GM12878 (cell line): ENCODE measurements at regions not wholly inside any gene's neighbourhood (a gene's known extent, or its start where the extent isn't known, plus 50 kb on each side); places are given as distances from the start of the nearest gene placed in this dataset.

ENCODE experiments used
- ATAC-seq: fragments of 200-7000 bp; cut with Tn5 transposase; 3 replicates; pipeline ENCODE4 v1.9.1; 2020; ENCODE audit warnings: mild to moderate bottlenecking, moderate library complexity
- BruUV-seq: library from RNA; stranded (reverse); fragments of 400-500 nt; replicated peaks from 2 replicates; lab custom pipeline; 2021; lab: Mats Ljungman, UMichigan
- CTCF ChIA-PET: fragments of 300-600 bp; sonication (Branson Sonifier 250); formaldehyde crosslinking; extraction: SDS; loops from one replicate; lab custom pipeline; 2021; ENCODE audit warnings: inconsistent platforms; lab: Yijun Ruan, JAX
- POLR2A ChIA-PET: fragments of 350-600 bp; formaldehyde crosslinking; extraction: SDS; loops from one replicate; lab custom pipeline; 2021; ENCODE audit warnings: inconsistent platforms; lab: Charles Lee
- RAD21 ChIA-PET: fragments of 300-600 bp; sonication (Branson Sonifier 250); formaldehyde crosslinking; loops from one replicate; lab custom pipeline; 2023; ENCODE audit warnings: antibody characterized with exemption; ENCODE audit not compliant: unreplicated experiment; lab: Charles Lee
- SMC1A ChIA-PET: fragments of 300-600 bp; sonication (Branson Sonifier 250); formaldehyde crosslinking; loops from one replicate; lab custom pipeline; 2023; ENCODE audit not compliant: unreplicated experiment, uncharacterized antibody; lab: Charles Lee
- DNase-seq: peaks from one replicate; pipeline ENCODE4 v3.0.0-alpha.2; 2011; ENCODE audit warnings: low read depth, low spot score
- FAIRE-seq: peaks from 3 replicates; lab custom pipeline; 2011; peaks lifted over from hg19 to GRCh38; lab: Jason Lieb, UNC
- H2AFZ ChIP-seq: 2 replicates; pipeline ENCODE4 v1.6.0; 2011; ENCODE audit warnings: low read depth, low read length, control low read depth; ENCODE audit not compliant: control insufficient read depth
- H3K27ac ChIP-seq: 2 replicates; pipeline ENCODE4 v1.5.1; 2011; ENCODE audit warnings: control low read depth; ENCODE audit not compliant: control insufficient read depth, insufficient read depth
- H3K27me3 ChIP-seq, 2 experiments: replicated peaks in 1 of 2; 2 replicates each; pipeline versions ENCODE4 v1.6.0 to v1.6.1; 2011; ENCODE audit warnings: low read length in 1 of 2; ENCODE audit not compliant: control insufficient read depth in 2 of 2, insufficient read depth in 2 of 2
- H3K36me3 ChIP-seq, 2 experiments: 2 replicates each; pipeline ENCODE4 v1.5.1; 2011; ENCODE audit warnings: low read length in 1 of 2; ENCODE audit not compliant: control insufficient read depth in 2 of 2, insufficient read depth in 2 of 2
- H3K4me1 ChIP-seq: 2 replicates; pipeline ENCODE4 v1.6.1; 2011; ENCODE audit warnings: mild to moderate bottlenecking, low read length, moderate library complexity, mixed read lengths; ENCODE audit not compliant: control insufficient read depth, insufficient read depth
- H3K4me2 ChIP-seq: 2 replicates; pipeline ENCODE4 v1.6.0; 2011; ENCODE audit warnings: control low read depth; ENCODE audit not compliant: control insufficient read depth, insufficient read depth
- H3K4me3 ChIP-seq: fragments of 200-600 bp; sonication (generic); 2 replicates; pipeline ENCODE4 v1.5.1; 2016
- H3K79me2 ChIP-seq: 2 replicates; pipeline ENCODE4 v1.6.0; 2011; ENCODE audit warnings: low read length; ENCODE audit not compliant: control insufficient read depth, insufficient read depth
- H3K9ac ChIP-seq: 2 replicates; pipeline ENCODE4 v1.8.0; 2011; ENCODE audit warnings: low read length, control low read depth, mixed read lengths; ENCODE audit not compliant: control insufficient read depth, insufficient read depth
- H3K9me3 ChIP-seq: replicated peaks from 3 replicates; pipeline ENCODE4 v1.5.1; 2011; ENCODE audit warnings: mild to moderate bottlenecking, low read length; ENCODE audit not compliant: control insufficient read depth, insufficient read depth
- H4K20me1 ChIP-seq: 2 replicates; pipeline ENCODE4 v1.6.0; 2011; ENCODE audit not compliant: control insufficient read depth, insufficient read depth
- ATF7 ChIP-seq: fragments of 450-650 bp; IDR thresholded peaks from 2 replicates; pipeline ENCODE4 v1.6.1; 2016; ENCODE audit warnings: low read depth, mild to moderate bottlenecking
- BACH1 ChIP-seq: fragments of 450-650 bp; IDR thresholded peaks from 2 replicates; pipeline ENCODE4 v1.6.1; 2017; ENCODE audit warnings: mild to moderate bottlenecking, borderline replicate concordance
- CBFB ChIP-seq: IDR thresholded peaks from 2 replicates; pipeline ENCODE4 v1.6.1; 2016; ENCODE audit warnings: antibody characterized with exemption, low read depth
- CEBPB ChIP-seq, 2 experiments: fragments of 150-350 bp in 1 of 2; IDR thresholded peaks; 2 replicates each; pipeline ENCODE4 v1.6.1; 2012 to 2014; ENCODE audit warnings: low read depth in 2 of 2, low read length in 2 of 2, borderline replicate concordance in 1 of 2, inconsistent platforms in 1 of 2
- CHD1 ChIP-seq: IDR thresholded peaks from 2 replicates; pipeline ENCODE4 v1.6.1; 2012; ENCODE audit warnings: low read depth, low read length, improper control_type of control experiment
- DPF2 ChIP-seq: fragments of 450-650 bp; IDR thresholded peaks from 2 replicates; pipeline ENCODE4 v1.6.1; 2017; ENCODE audit warnings: mild to moderate bottlenecking
- ESRRA ChIP-seq: IDR thresholded peaks from 2 replicates; pipeline ENCODE4 v1.6.1; 2012; ENCODE audit warnings: mild to moderate bottlenecking, low read length, improper control_type of control experiment
- HDAC6 ChIP-seq: fragments of 200-600 bp; sonication (generic); IDR thresholded peaks from one replicate; pipeline ENCODE4 v1.8.0; 2017; ENCODE audit warnings: antibody characterized with exemption; ENCODE audit not compliant: unreplicated experiment
- KLF5 ChIP-seq: fragments of 450-650 bp; IDR thresholded peaks from 2 replicates; pipeline ENCODE4 v1.6.1; 2014; ENCODE audit warnings: mild to moderate bottlenecking; ENCODE audit not compliant: partially characterized antibody
- SMAD5 ChIP-seq: IDR thresholded peaks from 2 replicates; pipeline ENCODE4 v1.6.1; 2016; ENCODE audit warnings: antibody characterized with exemption, low read depth
- TARDBP ChIP-seq: IDR thresholded peaks from 2 replicates; pipeline ENCODE4 v1.6.1; 2016; ENCODE audit warnings: borderline replicate concordance
- ZBTB33 ChIP-seq: fragments of 450-650 bp; IDR thresholded peaks from 2 replicates; pipeline ENCODE4 v1.6.1; 2017; ENCODE audit warnings: mild to moderate bottlenecking
- ZBTB4 ChIP-seq: fragments of 450-650 bp; formaldehyde crosslinking; IDR thresholded peaks from 2 replicates; pipeline ENCODE4 v1.4.0; 2022; ENCODE audit warnings: mild to moderate bottlenecking, moderate library complexity
- WGBS: methylation state at CpG from one replicate; pipeline ENCODE4 v1.1.6; 2016; ENCODE audit warnings: low lambda C conversion rate; ENCODE audit not compliant: insufficient replicate concordance, insufficient coverage; ENCODE audit errors: missing lambda C conversion rate; 5-methylcytosine and 5-hydroxymethylcytosine counted together
- in situ Hi-C: fragments of 300-500 bp; cut with MboI; formaldehyde crosslinking; loops from 9 replicates; pipeline ENCODE4 v1.14.3; 2018; ENCODE audit warnings: mixed read lengths
- intact Hi-C: fragments of 100-400 bp; cut with micrococcal nuclease; formaldehyde crosslinking; loops from one replicate; pipeline ENCODE4 v1.14.2; 2022; ENCODE audit not compliant: unreplicated experiment

- no peak for TF ChIP-seq ZBTB4 (CRISPR knock-in tag)
Measured at GRCh38 chr11:20278727-20279126, 84.8 kb upstream of the HTATIP2 start (continued).

- DNase-seq (no peak), ATAC-seq (no peak), FAIRE-seq (no peak)
- Histone ChIP-seq H3K4me3 (no peak overlapping the region), H3K27ac (no peak overlapping the region), H3K27me3 (no peaks in the 10 kb centered on the region; a peak in 1 of 4 replicates), H3K4me1 (no peaks in the 10 kb centered on the region), H2AFZ (no peak overlapping the region), H3K4me2 (no peak overlapping the region), H3K9ac (no peak overlapping the region), H3K79me2 (no peaks in the 10 kb centered on the region), H3K36me3 (no peaks in the 10 kb centered on the region), H3K9me3 (no peaks in the 10 kb centered on the region), H4K20me1 (no peaks in the 10 kb centered on the region)
- in situ Hi-C loops (no loop called here), intact Hi-C loops (no loop called here)
- ChIA-PET RAD21 (no interaction called here), SMC1A (interaction anchor here (1.7 kb wide), 1 partner anchor 20 kb away, joined by 4 read pairs; no protein-coding TSS in a partner anchor), POLR2A (no interaction called here), CTCF (no interaction called here)
- TF ChIP-seq DPF2, result no peak
- no peak for TF ChIP-seq ESRRA
- TF ChIP-seq CHD1, result no peak
- no peak for TF ChIP-seq TARDBP
- no peak for TF ChIP-seq ZBTB33
- no peak for TF ChIP-seq ATF7
- no peak for TF ChIP-seq HDAC6
- no peak for TF ChIP-seq CEBPB (IDR thresholded peaks at IDR 0.05; ENCODE audit: borderline replicate concordance in 1 of 2, low read depth in 2 of 2, low read length in 2 of 2)
- no peak for TF ChIP-seq BACH1
- TF ChIP-seq CBFB, result no peak
- no peak for TF ChIP-seq SMAD5
- TF ChIP-seq ZBTB4 (CRISPR knock-in tag), result no peak
- no peak for TF ChIP-seq KLF5
- no TSS peak for BruUV-seq
- WGBS, result 71% methylated on average over 14 of the region's 14 CpGs
Measured at GRCh38 chr11:20277014-20277413, 86.5 kb upstream of the HTATIP2 start.
